GM19043 (cell line): ENCODE measurements at regions not wholly inside any gene's neighbourhood (a gene's known extent, or its start where the extent isn't known, plus 50 kb on each side); places are given as distances from the start of the nearest gene placed in this dataset.
"Not testable (repeated sequence)": the region's sequence is repeated elsewhere in the genome, so short reads cannot be mapped to it uniquely, and the experiment has no call there.

ENCODE experiments used
- ATAC-seq: cut with Tn5 transposase; IDR thresholded peaks from one replicate; pipeline ENCODE4 v1.9.1; 2021; ENCODE audit warnings: low read depth; ENCODE audit not compliant: unreplicated experiment

DNA sequence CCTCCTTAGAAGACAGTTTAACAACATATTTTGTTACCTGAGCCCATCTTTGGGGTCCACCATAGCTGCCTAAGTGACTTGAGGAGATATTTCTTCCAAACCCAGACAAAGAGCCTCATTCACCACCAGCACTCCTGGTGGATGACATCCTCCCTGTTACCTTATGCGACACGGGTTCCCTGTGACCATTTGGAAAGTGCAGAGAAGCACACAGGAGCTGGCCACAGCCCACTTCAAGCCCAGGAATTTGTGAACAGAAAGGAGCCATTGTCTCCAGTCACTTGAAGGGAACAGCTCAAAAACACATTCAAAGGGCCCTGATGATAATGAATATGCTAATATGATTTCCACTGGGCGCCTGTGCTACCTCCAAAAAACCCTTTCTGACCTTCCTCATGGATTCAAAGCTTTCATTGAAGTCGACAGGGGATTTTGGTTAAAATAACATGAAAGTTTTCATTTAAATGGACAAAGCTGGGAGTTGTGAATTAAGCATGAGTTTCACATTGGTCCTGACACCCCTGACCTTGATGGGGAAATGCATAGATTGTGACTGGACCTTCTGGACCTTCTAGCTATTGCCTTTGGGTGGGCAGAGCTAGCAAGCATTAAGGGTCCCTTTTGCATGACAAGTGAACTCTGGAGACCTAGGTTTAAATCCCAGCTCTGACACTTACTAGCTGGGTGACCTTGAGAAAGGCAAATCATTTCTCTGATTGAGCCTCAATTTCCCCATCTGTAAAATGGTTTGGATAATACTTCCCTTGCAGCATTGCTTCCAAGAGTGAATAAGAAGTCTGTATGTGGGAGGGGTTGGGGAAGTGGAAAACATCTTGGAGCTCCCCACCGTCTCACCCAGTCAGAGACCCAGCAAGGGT is 83.3 kb upstream of the SIRPA start:
- no peak for ATAC-seq

GRCh38 chr20:1810926-1811620 is 84.1 kb upstream of the SIRPA start:
- no peak for ATAC-seq

DNA sequence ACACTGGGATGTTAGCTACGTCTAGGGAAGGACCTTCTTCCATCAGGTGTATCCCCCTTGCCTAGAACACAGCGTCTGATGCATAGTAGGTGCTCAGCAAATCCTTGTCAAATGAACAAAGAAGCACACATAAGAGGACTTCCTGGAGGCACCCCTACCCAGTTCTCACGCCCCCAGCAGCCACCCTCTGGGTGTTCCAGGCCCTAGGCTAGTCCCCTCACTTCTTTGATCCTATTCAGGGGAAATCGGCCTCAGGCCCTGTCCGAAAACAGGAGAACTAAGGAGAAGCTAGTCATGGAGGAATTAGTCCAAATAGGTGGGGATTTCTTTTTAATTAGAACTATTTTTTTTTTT is 84.7 kb upstream of the SIRPA start:
- ATAC-seq, result no peak

DNA sequence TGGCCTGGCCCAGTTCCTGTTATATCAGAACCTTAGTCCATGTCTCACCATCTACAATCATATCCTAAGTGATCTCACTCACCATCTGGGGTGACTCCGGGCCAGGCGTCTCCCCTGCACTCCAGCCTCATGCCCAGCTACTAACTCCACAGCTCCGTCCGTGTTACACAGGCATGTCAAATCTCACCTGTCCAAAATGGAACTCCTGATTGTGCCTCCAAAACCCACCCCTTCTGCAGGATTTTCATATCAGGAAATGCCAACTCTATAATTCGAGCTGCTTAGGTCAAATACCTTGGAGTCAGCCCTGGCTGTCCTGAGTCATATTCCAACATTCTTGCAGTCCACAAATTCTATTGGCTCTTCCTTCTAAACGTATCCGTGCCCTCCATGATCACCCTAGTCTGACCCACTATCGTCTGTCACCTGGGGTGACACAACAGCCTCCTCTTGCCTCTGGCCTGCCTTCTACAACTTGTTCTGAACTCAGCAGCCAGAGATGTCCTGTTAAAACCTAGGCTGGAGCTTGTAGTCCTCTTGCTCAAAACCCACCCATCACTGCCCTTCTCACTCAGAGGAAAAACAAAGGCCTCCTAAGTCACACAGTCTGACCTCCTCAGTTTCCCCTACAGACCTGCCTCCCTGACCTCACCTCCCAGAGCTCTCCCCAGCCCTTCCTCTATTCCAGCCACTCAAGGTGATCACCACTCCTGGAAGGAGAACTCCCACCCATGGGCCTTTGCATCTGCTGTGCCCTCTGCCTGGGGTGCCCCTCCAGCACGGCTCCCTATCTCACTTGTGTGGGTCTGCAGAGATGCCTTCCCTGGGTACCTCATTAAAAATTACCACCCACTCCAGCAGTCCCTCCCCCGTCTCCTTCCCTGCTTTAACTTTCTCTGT is 85.3 kb upstream of the SIRPA start:
- ATAC-seq, result no peak

GRCh38 chr20:1809131-1809572 is 86.1 kb upstream of the SIRPA start:
- no peak for ATAC-seq

- no peak for ATAC-seq
Observed at GRCh38 chr20:1808101-1808500, 87.1 kb upstream of the SIRPA start.

GRCh38 chr20:1807394-1807793 is 87.8 kb upstream of the SIRPA start:
- no peak for ATAC-seq

GRCh38 chr20:1806456-1806855 is 88.8 kb upstream of the SIRPA start:
- ATAC-seq, result no peak

- no peak for ATAC-seq
Observed at GRCh38 chr20:1805816-1806215, 89.4 kb upstream of the SIRPA start.

- ATAC-seq, result no peak
Observed at GRCh38 chr20:1805161-1805581, 90.0 kb upstream of the SIRPA start.

DNA sequence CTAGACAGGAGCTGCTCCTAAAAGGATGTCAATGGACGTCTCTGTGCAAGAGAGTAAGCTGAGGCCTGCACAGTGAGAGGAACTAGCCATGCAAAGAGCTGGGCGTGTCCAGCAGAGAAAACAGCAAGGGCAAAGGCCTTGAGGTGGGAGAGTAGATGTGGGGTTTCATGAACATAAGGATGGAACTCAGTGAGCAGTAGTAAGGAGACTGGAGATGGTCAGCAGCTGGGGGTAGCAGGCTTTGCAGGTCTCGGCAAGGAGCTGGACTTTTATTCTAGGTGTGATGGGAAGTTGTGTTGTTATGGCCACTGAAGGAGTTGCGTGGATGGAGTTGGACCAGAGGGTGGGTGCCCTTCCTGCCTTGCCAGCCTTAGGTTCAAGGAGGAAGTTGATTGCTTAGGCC is 90.7 kb upstream of the SIRPA start:
- no peak for ATAC-seq

DNA sequence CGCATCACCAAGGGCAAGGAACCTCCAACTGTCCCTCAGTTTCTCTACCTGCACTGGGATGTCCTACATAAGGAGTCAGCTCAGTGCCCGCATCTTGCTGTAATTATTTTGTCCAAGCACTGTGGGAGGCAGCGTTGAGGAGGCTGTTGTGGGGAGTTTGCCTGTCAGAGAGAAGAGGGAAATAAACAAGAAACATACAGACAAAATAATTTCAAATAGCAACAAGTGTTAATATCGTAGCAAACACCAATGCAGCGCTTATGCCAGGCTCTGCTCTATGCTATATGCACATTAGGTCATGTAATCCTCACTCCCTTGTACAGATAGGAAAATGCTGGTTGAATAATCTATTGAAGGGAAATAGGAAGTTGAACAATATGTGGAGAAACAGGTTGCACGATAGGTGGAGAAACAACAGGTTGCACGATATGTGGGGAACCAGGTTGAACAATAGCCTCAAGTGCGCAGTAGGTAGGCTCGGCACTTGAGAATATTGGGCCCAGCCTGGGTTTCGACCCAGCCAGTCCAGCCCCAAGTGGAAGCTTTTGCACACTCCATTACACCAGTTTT is 91.2 kb upstream of the SIRPA start:
- no peak for ATAC-seq

- no peak for ATAC-seq
Observed at GRCh38 chr20:1803061-1803931, 91.9 kb upstream of the SIRPA start.

GRCh38 chr20:1802385-1803060 is 92.7 kb upstream of the SIRPA start:
- no peak for ATAC-seq

GRCh38 chr20:1801929-1802306 is 93.3 kb upstream of the SIRPA start:
- ATAC-seq, result no peak

- no peak for ATAC-seq
Observed at GRCh38 chr20:1801225-1801928, 93.8 kb upstream of the SIRPA start.

GRCh38 chr20:1800777-1801176 is 94.4 kb upstream of the SIRPA start:
- no peak for ATAC-seq

- no peak for ATAC-seq
Observed at GRCh38 chr20:1800180-1800579, 95.0 kb upstream of the SIRPA start.

GRCh38 chr20:1799746-1800145 is 95.5 kb upstream of the SIRPA start:
- ATAC-seq, result not testable (repeated sequence)
